ENCODE measurements at regions not wholly inside any gene's neighbourhood (a gene's known extent, or its start where the extent isn't known, plus 50 kb on each side); places are given as distances from the start of the nearest gene placed in this dataset.
"Not testable (repeated sequence)": the region's sequence is repeated elsewhere in the genome, so short reads cannot be mapped to it uniquely, and the experiment has no call there.

DNA sequence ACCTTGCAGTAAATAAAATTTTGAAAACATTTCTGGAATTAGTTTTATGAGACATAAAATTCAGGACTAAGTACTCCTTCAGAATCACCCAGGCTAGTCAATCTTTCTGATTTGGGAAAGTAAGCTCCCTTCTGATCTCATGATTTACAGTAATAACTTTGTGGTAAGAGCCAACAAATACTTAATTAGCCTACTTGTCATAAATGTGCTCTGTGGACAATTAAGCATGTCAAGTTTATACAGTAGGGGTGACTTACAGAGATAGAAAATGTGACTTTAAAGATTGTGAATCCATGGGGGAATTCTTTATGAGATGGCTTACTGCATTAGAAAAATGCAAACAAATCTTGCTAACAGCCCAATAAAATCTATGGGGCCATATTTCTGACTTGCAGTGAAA, 616.9 kb upstream of the GHITM start:
- no peak for DNase-seq

GRCh38 chr10:83522881-83523386, 616.4 kb upstream of the GHITM start:
- DNase-seq, result no peak

DNA sequence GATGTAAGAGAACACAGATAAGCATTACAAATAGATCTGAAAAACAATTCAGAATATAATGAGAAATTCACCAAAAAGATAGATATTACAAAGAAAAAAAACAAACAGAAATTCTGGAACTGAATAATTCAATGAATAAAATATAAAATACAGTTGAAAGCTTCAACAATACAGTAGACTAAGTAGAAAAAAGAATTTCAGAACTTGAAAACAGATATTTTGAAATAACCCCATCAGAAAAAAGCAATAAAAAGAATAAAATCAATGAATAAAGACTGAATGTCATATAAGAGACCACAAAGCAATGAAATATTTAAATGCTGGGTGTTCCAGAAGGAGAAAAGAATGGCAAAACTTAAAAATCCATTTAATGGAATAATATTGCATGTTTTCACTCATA, 611.4 kb upstream of the GHITM start:
- DNase-seq, result no peak

DNA sequence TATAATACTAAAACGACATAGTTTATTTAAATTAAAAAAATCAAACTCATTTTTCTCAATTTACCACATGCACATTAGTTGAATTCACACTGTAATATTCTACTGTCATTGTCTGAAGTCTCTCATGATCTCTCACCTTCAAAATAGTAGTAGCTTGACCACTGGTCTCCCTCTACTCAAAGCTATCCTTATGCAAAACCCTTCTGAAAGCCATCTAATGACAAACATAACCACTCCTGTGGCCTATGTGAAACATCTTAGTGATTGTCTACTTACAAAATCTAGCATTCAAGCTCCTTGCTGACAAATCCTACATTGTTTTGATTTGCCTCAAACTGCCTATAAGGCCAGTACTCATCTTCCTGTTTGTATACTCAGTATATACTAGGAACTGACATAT, 606.0 kb upstream of the GHITM start:
- DNase-seq, result no peak

DNA sequence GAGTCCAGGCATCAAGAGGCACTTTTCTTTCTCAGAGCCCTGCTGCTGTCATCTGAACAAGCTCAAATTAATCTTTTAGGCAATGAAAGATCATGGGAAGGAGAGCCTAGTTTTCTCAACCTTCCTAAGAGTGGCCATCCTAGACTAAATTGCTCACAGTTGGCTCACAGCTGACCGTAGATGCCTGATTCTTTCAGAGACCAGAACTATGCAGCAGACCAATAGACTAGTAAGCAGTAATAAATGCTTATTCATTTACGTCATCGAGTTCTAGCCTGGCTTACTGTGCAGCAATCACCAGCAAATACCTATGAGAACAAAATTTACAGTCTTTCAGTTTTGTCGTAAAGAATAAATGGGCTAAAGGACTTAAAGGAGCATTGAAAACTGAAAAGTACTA, 602.9 kb upstream of the GHITM start:
- no peak for DNase-seq

- DNase-seq, result no peak
Measured at GRCh38 chr10:83538047-83538446, 601.3 kb upstream of the GHITM start.

GRCh38 chr10:83539528-83540308, 599.6 kb upstream of the GHITM start:
- DNase-seq, result no peak

DNA sequence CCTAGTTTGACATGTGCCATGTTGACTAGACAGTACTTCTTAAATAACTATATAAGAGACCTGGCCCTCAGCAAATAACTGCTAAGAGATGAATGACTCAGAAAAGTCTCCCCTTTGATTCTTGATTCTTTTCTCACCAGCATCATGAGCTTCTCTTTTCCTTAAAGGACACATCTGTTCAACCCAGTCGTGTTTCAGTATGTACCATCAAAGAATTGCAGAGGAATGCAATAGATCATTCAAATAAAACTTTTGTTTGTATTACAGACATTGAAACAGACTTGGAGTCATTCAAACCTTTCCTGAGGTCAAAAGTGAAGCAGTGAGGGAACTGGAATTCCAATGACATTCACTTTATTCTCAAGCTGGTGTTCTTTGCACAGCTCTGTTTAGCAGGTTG, 598.3 kb upstream of the GHITM start:
- DNase-seq, result no peak

DNA sequence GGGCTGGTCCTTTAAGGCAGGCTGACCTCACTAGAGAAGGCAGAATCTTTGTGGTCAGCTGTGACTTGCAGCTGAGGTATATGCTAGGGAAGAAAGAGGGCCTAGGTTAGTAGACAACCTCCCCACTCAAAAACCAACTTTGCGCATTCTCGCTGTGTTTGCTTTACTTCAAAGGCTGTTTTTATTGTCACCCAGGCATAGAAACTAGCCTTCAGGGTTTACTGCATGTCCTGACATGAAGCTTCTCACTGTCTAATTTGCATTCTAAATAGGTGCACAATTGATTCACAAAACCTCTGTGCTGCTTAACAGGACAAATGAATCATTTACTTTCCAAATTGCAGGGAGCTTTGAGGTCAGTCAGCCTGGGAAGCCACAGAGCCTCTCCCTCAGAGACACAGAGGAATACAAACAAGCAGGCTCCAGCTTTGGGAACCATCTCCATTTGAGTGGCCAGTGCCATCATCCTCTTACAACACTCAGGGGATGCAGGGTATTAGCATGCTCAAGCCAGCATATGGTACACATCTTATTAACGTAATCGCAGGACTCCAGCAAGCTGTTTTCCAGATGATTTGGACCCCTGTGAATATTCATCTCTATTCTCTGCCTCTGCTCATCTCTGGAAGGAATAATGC, 596.4 kb upstream of the GHITM start:
- peak; percentile 85 for DNase-seq

GRCh38 chr10:83543691-83544462, 595.4 kb upstream of the GHITM start:
- DNase-seq, result no peak

GRCh38 chr10:83545901-83546391, 593.4 kb upstream of the GHITM start:
- DNase-seq, result peak; percentile 81

DNA sequence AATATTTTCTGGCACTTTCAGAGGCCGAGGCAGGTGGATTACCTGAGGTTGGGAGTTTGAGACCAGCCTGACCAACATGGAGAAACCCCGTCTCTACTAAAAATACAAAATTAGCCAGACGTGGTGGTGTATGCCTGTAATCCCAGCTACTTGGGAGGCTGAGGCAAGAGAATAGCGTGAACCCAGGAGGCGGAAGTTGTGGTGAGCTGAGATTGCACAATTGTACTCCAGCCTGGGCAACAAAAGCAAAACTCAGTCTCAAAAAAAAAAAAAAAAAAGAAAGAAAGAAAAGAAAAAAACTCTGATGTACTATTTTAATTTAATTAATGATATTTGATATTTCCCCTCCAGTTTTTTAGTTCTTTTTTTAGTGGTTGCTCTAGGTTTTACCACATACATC, 588.1 kb upstream of the GHITM start:
- not testable (repeated sequence) for DNase-seq

GRCh38 chr10:83553366-83553765, 585.9 kb upstream of the GHITM start:
- no peak for DNase-seq

GRCh38 chr10:83555264-83555663, 584.0 kb upstream of the GHITM start:
- DNase-seq, result no peak

- DNase-seq, result no peak
Measured at GRCh38 chr10:83562381-83562780, 576.9 kb upstream of the GHITM start.

DNA sequence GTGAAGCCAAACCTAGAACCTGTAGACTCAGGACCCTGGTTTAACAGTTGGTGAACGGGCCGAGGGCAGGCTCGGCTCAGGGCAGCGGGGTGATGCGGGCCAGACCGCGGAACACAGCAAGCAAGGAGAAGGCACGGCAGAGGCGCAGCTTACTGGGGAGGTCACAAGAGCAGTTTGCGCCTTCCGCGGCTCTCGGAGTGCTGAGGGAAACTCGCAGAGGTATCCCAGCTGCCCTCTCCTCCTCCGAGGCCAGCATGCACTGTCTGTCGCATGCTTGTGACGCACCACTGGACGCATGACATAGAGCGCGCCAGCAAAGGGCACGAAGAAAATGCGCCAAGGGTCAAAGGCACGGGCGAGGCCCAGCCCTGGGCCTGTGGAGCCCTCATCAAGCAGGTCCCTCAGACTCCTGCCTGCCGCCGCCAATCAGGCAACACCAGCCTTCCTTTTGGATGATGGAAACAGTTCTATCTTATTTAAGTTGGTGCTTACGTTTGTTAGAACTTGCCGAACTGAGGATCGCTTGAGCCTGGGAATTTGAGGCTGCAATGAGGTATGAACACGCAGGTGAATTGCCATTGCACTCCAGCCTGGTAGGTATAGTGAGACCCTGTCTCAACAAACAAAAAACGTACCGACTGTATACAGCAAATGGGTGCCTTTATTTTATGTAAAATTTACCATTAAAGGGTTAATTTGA, 574.3 kb upstream of the GHITM start:
- no peak for DNase-seq

GRCh38 chr10:83572036-83572435, 567.3 kb upstream of the GHITM start:
- no peak for DNase-seq

GRCh38 chr10:83574770-83575169, 564.5 kb upstream of the GHITM start:
- no peak for DNase-seq

- DNase-seq, result no peak
Measured at GRCh38 chr10:83577421-83577820, 561.9 kb upstream of the GHITM start.

DNA sequence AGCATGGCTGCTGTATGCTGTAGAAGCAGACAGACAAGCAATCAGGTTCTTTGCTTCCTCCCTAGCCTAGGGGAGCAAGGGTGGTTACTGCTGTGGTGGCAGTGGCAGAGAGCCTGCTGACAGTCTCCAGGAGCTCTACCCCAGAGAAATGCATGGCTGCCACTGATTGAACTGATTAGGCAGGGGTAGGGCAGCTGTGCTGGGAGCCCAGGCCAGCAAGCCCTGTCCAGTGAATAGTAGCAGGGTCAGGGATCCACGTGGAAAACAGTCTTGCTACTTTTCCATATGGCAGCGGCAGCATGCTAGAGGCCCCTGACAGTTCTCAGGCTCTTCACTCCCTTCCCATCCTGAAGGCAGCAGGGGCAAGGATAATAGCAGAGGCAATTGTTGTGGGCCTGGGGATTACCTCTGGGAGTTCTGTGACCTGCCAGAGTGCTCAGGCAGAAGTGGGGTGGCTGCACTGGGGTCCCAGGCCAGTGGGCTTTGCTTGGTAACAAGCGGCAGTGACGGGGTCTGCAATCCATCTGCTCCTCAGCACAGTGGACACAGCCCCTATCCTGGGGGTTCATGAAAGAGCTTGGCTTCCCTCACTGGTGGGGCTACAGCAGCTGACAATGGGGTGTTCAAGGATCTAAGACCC, 558.8 kb upstream of the GHITM start:
- no peak for DNase-seq

GRCh38 chr10:83582407-83583095, 556.8 kb upstream of the GHITM start:
- no peak for DNase-seq

DNA sequence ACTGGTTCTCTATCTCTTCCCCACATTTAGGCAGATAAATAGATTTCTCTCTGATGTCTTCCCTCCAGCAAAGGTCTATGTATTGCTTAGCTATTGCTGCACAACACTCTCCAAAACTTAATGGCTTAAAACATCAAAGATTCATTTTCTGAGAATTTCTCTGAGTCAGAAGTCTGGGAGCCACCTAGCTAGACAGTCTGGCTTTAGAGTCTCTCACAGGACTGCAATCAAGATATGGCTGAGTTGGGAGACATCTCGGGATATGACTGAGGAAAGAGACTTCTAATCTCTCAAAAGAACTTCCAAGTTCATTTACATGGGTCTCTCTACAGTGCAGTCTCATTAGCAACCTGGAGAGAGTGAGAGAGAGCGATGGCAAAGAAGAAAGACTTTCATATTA, 553.6 kb upstream of the GHITM start:
- no peak for DNase-seq

All from NCI-H526 treated with DMSO at 0.1 percent for 48 hours (cell line).